IMR-90 (cell line): ENCODE measurements at regions not wholly inside any gene's neighbourhood (a gene's known extent, or its start where the extent isn't known, plus 50 kb on each side); places are given as distances from the start of the nearest gene placed in this dataset.

Experiments
- ATAC-seq: fragments of 200-7000 bp; cut with Tn5 transposase; 2 replicates; pipeline ENCODE4 v1.9.1; 2020; ENCODE audit warnings: low read depth, mild to moderate bottlenecking, moderate library complexity
- BruUV-seq: library from RNA; stranded (reverse); fragments of 400-500 nt; replicated peaks from 2 replicates; lab custom pipeline; 2021; lab: Mats Ljungman, UMichigan
- CTCF ChIA-PET: fragments of 300-600 bp; formaldehyde crosslinking; extraction: SDS; loops from one replicate; lab custom pipeline; 2021; ENCODE audit warnings: antibody characterized with exemption; lab: Yijun Ruan, JAX
- POLR2A ChIA-PET: fragments of 300-600 bp; sonication (Branson Sonifier 250); formaldehyde crosslinking; loops from one replicate; lab custom pipeline; 2022; ENCODE audit warnings: antibody characterized with exemption; ENCODE audit not compliant: unreplicated experiment; lab: Charles Lee
- DNase-seq: peaks from one replicate; pipeline ENCODE4 v3.0.0; 2013
- H2AFZ ChIP-seq: replicated peaks from 2 replicates; pipeline ENCODE3; 2013; ENCODE audit warnings: low read length, mild to moderate bottlenecking; ENCODE audit not compliant: poor library complexity
- H2AK5ac ChIP-seq: 2 replicates; pipeline ENCODE4 v1.6.1; 2013; ENCODE audit warnings: low read depth, low read length, inconsistent platforms
- H2AK9ac ChIP-seq: replicated peaks from 2 replicates; pipeline ENCODE3; 2013; ENCODE audit warnings: mild to moderate bottlenecking, low read depth, low read length, moderate library complexity; ENCODE audit not compliant: poor library complexity
- H2BK120ac ChIP-seq: 2 replicates; pipeline ENCODE4 v1.6.1; 2013; ENCODE audit warnings: low read depth, low read length, inconsistent platforms
- H2BK15ac ChIP-seq: 3 replicates; pipeline ENCODE4 v1.6.1; 2013; ENCODE audit warnings: low read depth, low read length, inconsistent platforms
- H2BK20ac ChIP-seq: 2 replicates; pipeline ENCODE4 v1.6.1; 2013; ENCODE audit warnings: low read depth, mild to moderate bottlenecking, inconsistent platforms, low read length, moderate library complexity
- H2BK5ac ChIP-seq: 2 replicates; pipeline ENCODE4 v1.6.1; 2013; ENCODE audit warnings: mild to moderate bottlenecking, low read depth, low read length, inconsistent platforms; ENCODE audit not compliant: poor library complexity, severe bottlenecking
- H3K14ac ChIP-seq: replicated peaks from 2 replicates; pipeline ENCODE4 v1.6.1; 2013; ENCODE audit warnings: low read depth, low read length, inconsistent platforms
- H3K18ac ChIP-seq: 2 replicates; pipeline ENCODE4 v1.6.1; 2013; ENCODE audit warnings: low read depth, low read length, control low read depth
- H3K23ac ChIP-seq: 2 replicates; pipeline ENCODE4 v1.6.1; 2013; ENCODE audit warnings: low read depth, low read length, inconsistent platforms
- H3K27ac ChIP-seq: 2 replicates; pipeline ENCODE4 v1.5.1; 2013; ENCODE audit warnings: mild to moderate bottlenecking, control low read depth, low read length; ENCODE audit not compliant: insufficient read depth
- H3K27me3 ChIP-seq: 2 replicates; pipeline ENCODE4 v1.6.1; 2013; ENCODE audit warnings: low read length; ENCODE audit not compliant: control insufficient read depth, insufficient read depth
- H3K36me3 ChIP-seq: 2 replicates; pipeline ENCODE4 v1.6.1; 2013; ENCODE audit warnings: low read length, mixed read lengths; ENCODE audit not compliant: control insufficient read depth, insufficient read depth
- H3K4ac ChIP-seq: 2 replicates; pipeline ENCODE4 v1.6.1; 2013; ENCODE audit warnings: low read depth, low read length, inconsistent platforms
- H3K4me1 ChIP-seq: 2 replicates; pipeline ENCODE4 v1.6.1; 2013; ENCODE audit warnings: low read length, mixed read lengths; ENCODE audit not compliant: control insufficient read depth, insufficient read depth
- H3K4me2 ChIP-seq: 2 replicates; pipeline ENCODE4 v1.6.1; 2013; ENCODE audit warnings: low read depth, mild to moderate bottlenecking, control low read depth, low read length, moderate library complexity
- H3K4me3 ChIP-seq: 2 replicates; pipeline ENCODE4 v1.5.1; 2013; ENCODE audit warnings: low read depth, mild to moderate bottlenecking, control low read depth, low read length, moderate library complexity; ENCODE audit not compliant: insufficient read depth
- H3K56ac ChIP-seq: 2 replicates; pipeline ENCODE4 v1.6.1; 2013; ENCODE audit warnings: low read length, inconsistent platforms; ENCODE audit not compliant: insufficient read depth; ENCODE audit errors: extremely low read depth
- H3K79me1 ChIP-seq, 2 experiments: 2 replicates each; pipeline ENCODE4 v1.6.1; 2013; ENCODE audit warnings: low read length in 2 of 2, inconsistent platforms in 1 of 2, low read depth in 1 of 2
- H3K9ac ChIP-seq: 2 replicates; pipeline ENCODE4 v1.6.1; 2013; ENCODE audit warnings: low read depth, low read length, control low read depth
- H3K9me1 ChIP-seq: 2 replicates; pipeline ENCODE4 v1.6.1; 2013; ENCODE audit warnings: low read length, inconsistent platforms; ENCODE audit not compliant: insufficient read depth
- H3K9me3 ChIP-seq: 2 replicates; pipeline ENCODE4 v1.6.1; 2013; ENCODE audit warnings: low read length; ENCODE audit not compliant: control insufficient read depth, insufficient read depth
- H4K20me1 ChIP-seq: 2 replicates; pipeline ENCODE4 v1.6.1; 2013; ENCODE audit warnings: low read length, inconsistent platforms; ENCODE audit not compliant: insufficient read depth
- H4K5ac ChIP-seq: 2 replicates; pipeline ENCODE4 v1.6.1; 2013; ENCODE audit warnings: mild to moderate bottlenecking, low read depth, low read length, control low read depth
- H4K8ac ChIP-seq, 2 experiments: 2 replicates each; pipeline ENCODE4 v1.6.1; 2013; ENCODE audit warnings: low read depth in 2 of 2, low read length in 2 of 2, control low read depth in 1 of 2, inconsistent platforms in 1 of 2
- H4K91ac ChIP-seq: 2 replicates; pipeline ENCODE4 v1.6.1; 2013; ENCODE audit warnings: low read depth, low read length, inconsistent platforms; ENCODE audit not compliant: insufficient read depth
- CEBPB ChIP-seq: IDR thresholded peaks from 2 replicates; pipeline ENCODE4 v1.6.1; 2012; ENCODE audit warnings: low read depth, low read length, improper control_type of control experiment
- CHD1 ChIP-seq: IDR thresholded peaks from 2 replicates; pipeline ENCODE4 v1.6.1; 2012; ENCODE audit warnings: low read depth, low read length, improper control_type of control experiment
- FOS ChIP-seq: fragments of 150-350 bp; IDR thresholded peaks from 2 replicates; pipeline ENCODE4 v1.6.1; 2016; ENCODE audit warnings: low read depth, low read length
- MAFK ChIP-seq: IDR thresholded peaks from 2 replicates; pipeline ENCODE4 v1.6.1; 2012; ENCODE audit warnings: low read depth, low read length, improper control_type of control experiment
- MAZ ChIP-seq: IDR thresholded peaks from 2 replicates; pipeline ENCODE4 v1.6.1; 2012; ENCODE audit warnings: low read depth, mild to moderate bottlenecking, low read length, improper control_type of control experiment, moderate library complexity, borderline replicate concordance
- MXI1 ChIP-seq: IDR thresholded peaks from 2 replicates; pipeline ENCODE4 v1.6.1; 2012; ENCODE audit warnings: low read depth, mild to moderate bottlenecking, low read length, moderate library complexity, borderline replicate concordance
- NFE2L2 ChIP-seq: fragments of 150-350 bp; IDR thresholded peaks from 2 replicates; pipeline ENCODE4 v1.6.1; 2016; ENCODE audit warnings: low read depth, mild to moderate bottlenecking, low read length
- POLR2A ChIP-seq: IDR thresholded peaks from 2 replicates; pipeline ENCODE4 v1.6.1; 2012; ENCODE audit warnings: mild to moderate bottlenecking, low read depth, low read length
- RAD21 ChIP-seq: IDR thresholded peaks from 2 replicates; pipeline ENCODE4 v1.6.1; 2012; ENCODE audit warnings: low read length, improper control_type of control experiment
- RCOR1 ChIP-seq: IDR thresholded peaks from 2 replicates; pipeline ENCODE4 v1.6.1; 2012; ENCODE audit warnings: mild to moderate bottlenecking, low read length, improper control_type of control experiment; ENCODE audit not compliant: insufficient replicate concordance
- RFX5 ChIP-seq: IDR thresholded peaks from 2 replicates; pipeline ENCODE4 v1.8.0; 2012; ENCODE audit warnings: low read depth, mild to moderate bottlenecking, low read length, moderate library complexity
- SMC3 ChIP-seq: fragments of 150-350 bp; IDR thresholded peaks from 2 replicates; pipeline ENCODE4 v1.6.1; 2016; ENCODE audit warnings: low read depth, mild to moderate bottlenecking, antibody characterized with exemption, low read length, moderate library complexity
- USF2 ChIP-seq: fragments of 150-350 bp; IDR thresholded peaks from 2 replicates; pipeline ENCODE4 v1.6.1; 2017; ENCODE audit warnings: mild to moderate bottlenecking, antibody characterized with exemption, low read length, low read depth
- WGBS, 2 experiments: methylation state at CpG; one replicate each; pipeline versions ENCODE4 v1.1.5 to v1.1.7; 2013; ENCODE audit warnings: missing lambda C conversion rate in 2 of 2; ENCODE audit not compliant: insufficient read length in 1 of 2; ENCODE audit errors: extremely low coverage in 2 of 2; 5-methylcytosine and 5-hydroxymethylcytosine counted together
- dilution Hi-C: fragments of 300-500 bp; cut with HindIII; formaldehyde crosslinking; loops from one replicate; pipeline ENCODE4 v1.14.3; 2018; ENCODE audit warnings: low sequenced_read_pairs; ENCODE audit not compliant: unreplicated experiment
- in situ Hi-C: fragments of 300-500 bp; cut with MboI; formaldehyde crosslinking; loops from 3 replicates; pipeline ENCODE4 v1.14.3; 2019; ENCODE audit warnings: low sequenced_read_pairs, inconsistent platforms, mixed read lengths
- intact Hi-C: fragments of 100-400 bp; cut with micrococcal nuclease; formaldehyde crosslinking; loops from 2 replicates; pipeline ENCODE4 v1.10.0; 2022
- TF ChIP-seq, protein P1 (sequence below): fragments of 150-350 bp; IDR thresholded peaks from 2 replicates; pipeline ENCODE4 v1.6.1; 2016; ENCODE audit warnings: low read depth, mild to moderate bottlenecking, low read length, moderate library complexity, borderline replicate concordance
- TF ChIP-seq, protein P2 (sequence below): conservative IDR thresholded peaks from 2 replicates; pipeline ENCODE4 v1.5.1; 2012; ENCODE audit warnings: mild to moderate bottlenecking, low read depth, low read length, improper control_type of control experiment

GRCh38 chr17:83190601-83191387 lies 111.4 kb downstream of the METRNL start:
- H2BK5ac ChIP-seq = no peak overlapping the region
- ChIA-PET POLR2A (no interaction called here), CTCF (no interaction called here)
- no peaks in the 10 kb centered on the region for H3K36me3 ChIP-seq
- H3K79me1 ChIP-seq = no peaks in the 10 kb centered on the region; a peak in 1 of 4 replicates
- peaks cover 17% of the 10 kb centered on the region for H3K27me3 ChIP-seq
- peaks cover 14% of the 10 kb centered on the region for H3K9me3 ChIP-seq
- no peak overlapping the region for H2BK120ac ChIP-seq
- no peak overlapping the region for H2BK15ac ChIP-seq
- no peak overlapping the region for H3K27ac ChIP-seq
- H3K23ac ChIP-seq = no peak overlapping the region
- peaks cover 9% of the 10 kb centered on the region; the same call in 1 of the 2 replicates for H3K9me1 ChIP-seq
- in situ Hi-C loops (no loop called here), intact Hi-C loops (no loop called here), dilution Hi-C loops (no loop called here)
- H2AFZ ChIP-seq = no peak overlapping the region
- DNase-seq (no peak), ATAC-seq (no peak)
- H3K14ac ChIP-seq = no peak overlapping the region
- H3K9ac ChIP-seq = no peak overlapping the region
- BruUV-seq = no TSS peak
- H4K91ac ChIP-seq = no peak overlapping the region
- no peak overlapping the region for H4K5ac ChIP-seq
- H2BK20ac ChIP-seq = no peak overlapping the region
- no peak overlapping the region for H3K56ac ChIP-seq
- peaks cover 14% of the 10 kb centered on the region; the same call in 1 of the 2 replicates for H4K20me1 ChIP-seq
- H2AK5ac ChIP-seq = peak overlapping the region; percentile 7; the same call in 1 of the 2 replicates
- H4K8ac ChIP-seq = no peak overlapping the region
- peaks cover 22% of the 10 kb centered on the region for H3K4me1 ChIP-seq
- H3K4me2 ChIP-seq = no peak overlapping the region
- H3K4me3 ChIP-seq = no peak overlapping the region
- H2AK9ac ChIP-seq = no peak overlapping the region
- H3K4ac ChIP-seq = no peak overlapping the region
- H3K18ac ChIP-seq = no peak overlapping the region
- 92% methylated on average over 8 of the region's 21 CpGs; no CpG with 5 or more reads in 1 of the 2 experiments for WGBS, 2 experiments
- TF ChIP-seq RFX5 (no peak), MXI1 (no peak), MAZ (no peak), NFE2L2 (no peak), RCOR1 (no peak), FOS (no peak), RAD21 (no peak), CEBPB (no peak), CHD1 (no peak), USF2 (no peak), SMC3 (no peak), POLR2A (no peak), MAFK (no peak)
- TF ChIP-seq, protein P1, sequence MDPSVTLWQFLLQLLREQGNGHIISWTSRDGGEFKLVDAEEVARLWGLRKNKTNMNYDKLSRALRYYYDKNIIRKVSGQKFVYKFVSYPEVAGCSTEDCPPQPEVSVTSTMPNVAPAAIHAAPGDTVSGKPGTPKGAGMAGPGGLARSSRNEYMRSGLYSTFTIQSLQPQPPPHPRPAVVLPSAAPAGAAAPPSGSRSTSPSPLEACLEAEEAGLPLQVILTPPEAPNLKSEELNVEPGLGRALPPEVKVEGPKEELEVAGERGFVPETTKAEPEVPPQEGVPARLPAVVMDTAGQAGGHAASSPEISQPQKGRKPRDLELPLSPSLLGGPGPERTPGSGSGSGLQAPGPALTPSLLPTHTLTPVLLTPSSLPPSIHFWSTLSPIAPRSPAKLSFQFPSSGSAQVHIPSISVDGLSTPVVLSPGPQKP = no peak
- TF ChIP-seq, protein P2, sequence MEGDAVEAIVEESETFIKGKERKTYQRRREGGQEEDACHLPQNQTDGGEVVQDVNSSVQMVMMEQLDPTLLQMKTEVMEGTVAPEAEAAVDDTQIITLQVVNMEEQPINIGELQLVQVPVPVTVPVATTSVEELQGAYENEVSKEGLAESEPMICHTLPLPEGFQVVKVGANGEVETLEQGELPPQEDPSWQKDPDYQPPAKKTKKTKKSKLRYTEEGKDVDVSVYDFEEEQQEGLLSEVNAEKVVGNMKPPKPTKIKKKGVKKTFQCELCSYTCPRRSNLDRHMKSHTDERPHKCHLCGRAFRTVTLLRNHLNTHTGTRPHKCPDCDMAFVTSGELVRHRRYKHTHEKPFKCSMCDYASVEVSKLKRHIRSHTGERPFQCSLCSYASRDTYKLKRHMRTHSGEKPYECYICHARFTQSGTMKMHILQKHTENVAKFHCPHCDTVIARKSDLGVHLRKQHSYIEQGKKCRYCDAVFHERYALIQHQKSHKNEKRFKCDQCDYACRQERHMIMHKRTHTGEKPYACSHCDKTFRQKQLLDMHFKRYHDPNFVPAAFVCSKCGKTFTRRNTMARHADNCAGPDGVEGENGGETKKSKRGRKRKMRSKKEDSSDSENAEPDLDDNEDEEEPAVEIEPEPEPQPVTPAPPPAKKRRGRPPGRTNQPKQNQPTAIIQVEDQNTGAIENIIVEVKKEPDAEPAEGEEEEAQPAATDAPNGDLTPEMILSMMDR = no peak
